SK-N-SH (cell line): ENCODE measurements at regions not wholly inside any gene's neighbourhood (a gene's known extent, or its start where the extent isn't known, plus 50 kb on each side); places are given as distances from the start of the nearest gene placed in this dataset.

ENCODE experiments used
- CTCF ChIP-seq: fragments of 200-600 bp; sonication (generic); IDR thresholded peaks from 2 replicates; pipeline ENCODE4 v1.6.1; 2017; ENCODE audit warnings: antibody characterized with exemption, mild to moderate bottlenecking, moderate library complexity
- ELF1 ChIP-seq: IDR thresholded peaks from 2 replicates; pipeline ENCODE4 v1.4.0; 2012
- FOSL2 ChIP-seq: IDR thresholded peaks from 2 replicates; pipeline ENCODE4 v1.4.0; 2012; ENCODE audit warnings: low read depth, mild to moderate bottlenecking, moderate library complexity, borderline replicate concordance
- GABPA ChIP-seq: IDR thresholded peaks from 2 replicates; pipeline ENCODE4 v1.4.0; 2012; ENCODE audit warnings: low read depth, mild to moderate bottlenecking
- GATA2 ChIP-seq: sonication (generic); formaldehyde crosslinking; IDR thresholded peaks from 2 replicates; pipeline ENCODE4 v1.5.0; 2020; ENCODE audit warnings: mild to moderate bottlenecking, missing genetic modification reagents
- MXI1 ChIP-seq: IDR thresholded peaks from 2 replicates; pipeline ENCODE4 v1.6.1; 2012; ENCODE audit warnings: mild to moderate bottlenecking, low read depth, low read length, improper control_type of control experiment
- NFIC ChIP-seq: IDR thresholded peaks from 2 replicates; pipeline ENCODE4 v1.4.0; 2012; ENCODE audit warnings: borderline replicate concordance
- NRF1 ChIP-seq: IDR thresholded peaks from 2 replicates; pipeline ENCODE4 v1.6.1; 2012; ENCODE audit warnings: low read depth, mild to moderate bottlenecking, low read length
- POLR2AphosphoS5 ChIP-seq: IDR thresholded peaks from 2 replicates; pipeline ENCODE4 v1.6.1; 2012; ENCODE audit warnings: low read depth, low read length
- RCOR1 ChIP-seq: fragments of 150-350 bp; IDR thresholded peaks from 2 replicates; pipeline ENCODE4 v1.6.1; 2017; ENCODE audit warnings: antibody characterized with exemption, low read length
- RFX5 ChIP-seq: IDR thresholded peaks from 2 replicates; pipeline ENCODE4 v1.6.1; 2012; ENCODE audit warnings: mild to moderate bottlenecking, improper control_type of control experiment, low read length
- TAF1 ChIP-seq: IDR thresholded peaks from 2 replicates; pipeline ENCODE4 v1.6.1; 2012; ENCODE audit warnings: low read depth, mild to moderate bottlenecking, low read length, moderate library complexity, borderline replicate concordance
- TEAD4 ChIP-seq: IDR thresholded peaks from 2 replicates; pipeline ENCODE4 v1.4.0; 2012; ENCODE audit warnings: mild to moderate bottlenecking, borderline replicate concordance; ENCODE audit not compliant: insufficient read depth
- YY1 ChIP-seq: IDR thresholded peaks from 2 replicates; pipeline ENCODE4 v1.4.0; 2012; ENCODE audit warnings: low read depth, mild to moderate bottlenecking

GRCh38 chr7:51727441-51727840 lies 410.8 kb upstream of the COBL start:
- no peak for TF ChIP-seq CTCF
- TF ChIP-seq RCOR1 = no peak
- TF ChIP-seq ELF1 = no peak
- TF ChIP-seq TAF1 = no peak
- TF ChIP-seq YY1 = no peak
- TF ChIP-seq NFIC = no peak
- no peak for TF ChIP-seq TEAD4
- TF ChIP-seq GATA2 (CRISPR knock-in tag) = no peak
- TF ChIP-seq FOSL2 = no peak
- TF ChIP-seq RFX5 = no peak
- TF ChIP-seq NRF1 = no peak
- no peak for TF ChIP-seq GABPA
- no peak for TF ChIP-seq MXI1
- TF ChIP-seq POLR2AphosphoS5 = no peak
